ENCODE measurements at regions not wholly inside any gene's neighbourhood (a gene's known extent, or its start where the extent isn't known, plus 50 kb on each side); places are given as distances from the start of the nearest gene placed in this dataset.

GRCh38 chr7:136585954-136586670 is 282.3 kb upstream of the CHRM2 start:
- Mint-ChIP-seq H3K36me3 (no peaks in the 10 kb centered on the region), H3K4me3 (no peak overlapping the region), H3K4me1 (ENCODE audit: low read depth) (no peaks in the 10 kb centered on the region), H3K9me3 (peaks cover 5% of the 10 kb centered on the region), H3K27ac (no peak overlapping the region), H3K27me3 (no peaks in the 10 kb centered on the region)
- CTCF ChIA-PET = no interaction called here
- POLR2A ChIA-PET = no interaction called here
- intact Hi-C loops (cut with micrococcal nuclease) = no loop called here
- DNase-seq = no peak

GRCh38 chr7:136566491-136566890 is 302.0 kb upstream of the CHRM2 start:
- no peak for DNase-seq
- H3K4me3 Mint-ChIP-seq = no peak overlapping the region
- no peak overlapping the region for H3K27ac Mint-ChIP-seq
- CTCF ChIA-PET = no interaction called here
- no peaks in the 10 kb centered on the region for H3K27me3 Mint-ChIP-seq
- peaks cover 22% of the 10 kb centered on the region for H3K9me3 Mint-ChIP-seq
- POLR2A ChIA-PET = no interaction called here
- H3K36me3 Mint-ChIP-seq = no peaks in the 10 kb centered on the region
- H3K4me1 Mint-ChIP-seq (ENCODE audit: low read depth) = no peaks in the 10 kb centered on the region
- intact Hi-C loops (cut with micrococcal nuclease) = no loop called here

DNA sequence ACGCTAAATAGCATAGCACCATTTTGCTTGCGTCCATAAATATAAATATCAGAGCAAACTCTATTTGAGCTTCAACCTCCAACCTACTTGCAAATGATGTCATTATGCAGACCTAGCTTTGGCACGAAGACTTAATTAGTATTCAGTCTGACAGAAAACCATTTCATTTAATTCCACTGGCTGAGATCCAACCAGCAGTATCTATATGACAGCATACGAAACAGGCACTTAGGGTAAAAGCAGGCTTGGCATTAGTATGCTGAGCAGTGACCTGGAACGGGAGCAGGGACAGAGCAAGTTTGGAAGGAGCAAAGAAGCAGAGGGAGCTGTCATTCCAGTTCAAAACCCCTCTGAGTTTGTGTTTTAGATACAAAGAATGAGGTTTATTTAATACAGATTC is 312.5 kb upstream of the CHRM2 start:
- H3K36me3 Mint-ChIP-seq = no peaks in the 10 kb centered on the region
- DNase-seq = no peak

GRCh38 chr7:136551618-136552017 is 316.8 kb upstream of the CHRM2 start:
- Mint-ChIP-seq H3K36me3 (no peaks in the 10 kb centered on the region), H3K27ac (no peak overlapping the region), H3K4me1 (ENCODE audit: low read depth) (no peaks in the 10 kb centered on the region), H3K27me3 (no peaks in the 10 kb centered on the region), H3K4me3 (no peak overlapping the region), H3K9me3 (no peaks in the 10 kb centered on the region)
- CTCF ChIA-PET = no interaction called here
- intact Hi-C loops (cut with micrococcal nuclease) = no loop called here
- DNase-seq = no peak
- POLR2A ChIA-PET = no interaction called here

More for the DNA sequence above, 312.5 kb upstream of the CHRM2 start:
- ChIA-PET CTCF (no interaction called here), POLR2A (no interaction called here)
- Mint-ChIP-seq H3K27me3 (no peaks in the 10 kb centered on the region), H3K9me3 (peaks cover 18% of the 10 kb centered on the region), H3K27ac (no peak overlapping the region), H3K4me1 (ENCODE audit: low read depth) (no peaks in the 10 kb centered on the region), H3K4me3 (no peak overlapping the region)
- intact Hi-C loops (cut with micrococcal nuclease) = no loop called here

GRCh38 chr7:136549756-136550155 is 318.7 kb upstream of the CHRM2 start:
- Mint-ChIP-seq H3K4me3 (no peak overlapping the region), H3K4me1 (ENCODE audit: low read depth) (no peaks in the 10 kb centered on the region), H3K36me3 (no peaks in the 10 kb centered on the region), H3K27me3 (no peaks in the 10 kb centered on the region), H3K27ac (no peak overlapping the region), H3K9me3 (no peaks in the 10 kb centered on the region)
- ChIA-PET POLR2A (no interaction called here), CTCF (no interaction called here)
- DNase-seq = no peak
- intact Hi-C loops (cut with micrococcal nuclease) = no loop called here

DNA sequence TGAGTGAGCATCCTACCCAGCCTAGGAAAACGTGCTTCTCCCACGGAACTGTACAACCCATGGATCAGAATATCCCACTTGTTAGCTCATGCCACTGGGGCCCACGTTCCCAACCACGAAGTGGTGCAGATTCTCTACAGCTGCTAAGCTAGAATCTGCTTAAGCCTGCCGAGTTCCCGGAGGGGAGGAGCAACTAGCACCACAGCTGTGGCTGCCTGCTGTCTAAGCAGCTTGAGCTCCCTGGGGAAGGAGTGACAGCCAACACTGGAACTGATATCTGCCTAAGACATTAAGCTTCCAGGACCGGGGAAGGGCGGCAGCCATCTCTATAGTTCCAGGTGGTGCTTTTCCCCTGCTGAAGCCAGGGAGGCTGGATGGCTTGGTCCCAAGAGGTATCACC is 334.7 kb upstream of the CHRM2 start:
- Mint-ChIP-seq H3K4me1 (ENCODE audit: low read depth) (no peaks in the 10 kb centered on the region), H3K36me3 (no peaks in the 10 kb centered on the region), H3K9me3 (peaks cover 32% of the 10 kb centered on the region), H3K27ac (no peak overlapping the region), H3K27me3 (no peaks in the 10 kb centered on the region), H3K4me3 (no peak overlapping the region)
- intact Hi-C loops (cut with micrococcal nuclease) = no loop called here
- CTCF ChIA-PET = no interaction called here
- DNase-seq = no peak
- POLR2A ChIA-PET = no interaction called here

- H3K9me3 Mint-ChIP-seq = peaks cover 20% of the 10 kb centered on the region
- H3K36me3 Mint-ChIP-seq = no peaks in the 10 kb centered on the region
- ChIA-PET CTCF (no interaction called here), POLR2A (no interaction called here)
- DNase-seq = no peak
- no peaks in the 10 kb centered on the region for H3K4me1 Mint-ChIP-seq (ENCODE audit: low read depth)
- intact Hi-C loops (cut with micrococcal nuclease) = no loop called here
- no peak overlapping the region for H3K27ac Mint-ChIP-seq
- no peaks in the 10 kb centered on the region for H3K27me3 Mint-ChIP-seq
- H3K4me3 Mint-ChIP-seq = no peak overlapping the region
Observed at GRCh38 chr7:136530831-136531230, 337.6 kb upstream of the CHRM2 start.

DNA sequence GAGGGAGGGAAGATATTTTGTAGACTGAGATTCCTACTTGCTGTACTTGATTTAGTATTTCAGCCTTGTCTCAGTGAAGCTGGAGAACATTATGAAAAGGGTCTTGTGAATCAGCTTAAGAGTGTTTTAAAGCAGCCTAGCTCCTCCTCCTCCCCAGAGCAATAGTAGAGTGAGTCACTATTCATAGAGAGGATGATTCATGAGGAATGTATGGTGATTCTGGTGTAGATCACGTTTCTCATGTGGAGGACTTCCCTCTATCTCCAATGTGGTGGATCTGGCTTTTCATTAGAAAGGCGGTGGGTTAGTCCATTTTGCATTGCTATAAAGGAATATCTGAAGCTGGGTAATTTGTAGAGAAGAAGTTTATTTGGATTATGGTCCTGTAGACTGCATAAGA is 340.1 kb upstream of the CHRM2 start:
- peaks cover 16% of the 10 kb centered on the region for H3K9me3 Mint-ChIP-seq
- DNase-seq = no peak
- ChIA-PET CTCF (no interaction called here), POLR2A (no interaction called here)
- no peak overlapping the region for H3K4me3 Mint-ChIP-seq
- H3K36me3 Mint-ChIP-seq = no peaks in the 10 kb centered on the region
- H3K27ac Mint-ChIP-seq = no peak overlapping the region
- intact Hi-C loops (cut with micrococcal nuclease) = no loop called here
- no peaks in the 10 kb centered on the region for H3K27me3 Mint-ChIP-seq
- no peaks in the 10 kb centered on the region for H3K4me1 Mint-ChIP-seq (ENCODE audit: low read depth)

DNA sequence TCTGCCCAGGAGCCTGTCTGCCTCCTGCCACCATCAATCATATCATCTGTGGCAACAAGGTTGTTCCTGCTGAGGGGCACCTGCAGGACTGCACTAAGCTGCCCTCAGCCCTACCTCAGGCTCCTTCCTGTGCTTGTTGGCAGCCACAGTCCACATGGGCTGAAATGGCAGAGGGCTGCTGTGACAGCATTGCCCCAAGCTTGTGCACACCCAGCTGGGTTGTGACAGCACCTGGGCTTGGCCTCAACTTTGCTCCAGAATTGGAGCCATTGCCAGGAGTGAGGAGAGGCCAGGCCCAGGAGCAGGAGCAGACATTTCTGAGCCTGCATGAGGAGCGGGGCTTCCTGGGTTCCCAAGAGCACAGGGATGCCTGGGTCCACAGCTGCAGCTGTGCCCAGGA is 340.9 kb upstream of the CHRM2 start:
- ChIA-PET POLR2A (no interaction called here), CTCF (no interaction called here)
- Mint-ChIP-seq H3K36me3 (no peaks in the 10 kb centered on the region), H3K4me3 (no peak overlapping the region), H3K4me1 (ENCODE audit: low read depth) (no peaks in the 10 kb centered on the region), H3K27ac (no peak overlapping the region), H3K27me3 (no peaks in the 10 kb centered on the region), H3K9me3 (peaks cover 13% of the 10 kb centered on the region)
- no peak for DNase-seq
- intact Hi-C loops (cut with micrococcal nuclease) = no loop called here

GRCh38 chr7:136526408-136527105 is 341.9 kb upstream of the CHRM2 start:
- ChIA-PET POLR2A (no interaction called here), CTCF (no interaction called here)
- H3K9me3 Mint-ChIP-seq = peaks cover 13% of the 10 kb centered on the region
- no peak for DNase-seq
- H3K4me3 Mint-ChIP-seq = no peak overlapping the region
- H3K4me1 Mint-ChIP-seq (ENCODE audit: low read depth) = no peaks in the 10 kb centered on the region
- no peaks in the 10 kb centered on the region for H3K36me3 Mint-ChIP-seq
- intact Hi-C loops (cut with micrococcal nuclease) = no loop called here
- H3K27me3 Mint-ChIP-seq = no peaks in the 10 kb centered on the region
- H3K27ac Mint-ChIP-seq = no peak overlapping the region

DNA sequence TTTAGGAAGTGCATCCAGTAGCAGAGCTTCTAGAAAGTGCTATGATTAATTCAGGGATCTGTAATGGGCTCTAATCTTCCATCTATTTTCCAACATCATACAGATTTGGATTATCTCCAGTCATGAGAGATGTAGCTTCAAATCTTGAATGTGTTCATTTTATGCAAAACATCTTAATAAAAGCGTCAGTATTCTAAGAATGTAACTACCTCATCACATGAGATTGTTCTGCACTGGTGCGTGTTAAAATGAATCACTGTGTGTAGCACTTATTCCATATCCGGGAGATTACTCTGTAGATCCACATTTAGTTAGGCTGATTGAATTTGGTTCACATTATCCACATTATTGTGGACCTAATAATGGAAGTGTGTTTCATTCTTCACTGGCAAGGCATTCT is 344.9 kb upstream of the CHRM2 start:
- H3K4me3 Mint-ChIP-seq = no peak overlapping the region

DNA sequence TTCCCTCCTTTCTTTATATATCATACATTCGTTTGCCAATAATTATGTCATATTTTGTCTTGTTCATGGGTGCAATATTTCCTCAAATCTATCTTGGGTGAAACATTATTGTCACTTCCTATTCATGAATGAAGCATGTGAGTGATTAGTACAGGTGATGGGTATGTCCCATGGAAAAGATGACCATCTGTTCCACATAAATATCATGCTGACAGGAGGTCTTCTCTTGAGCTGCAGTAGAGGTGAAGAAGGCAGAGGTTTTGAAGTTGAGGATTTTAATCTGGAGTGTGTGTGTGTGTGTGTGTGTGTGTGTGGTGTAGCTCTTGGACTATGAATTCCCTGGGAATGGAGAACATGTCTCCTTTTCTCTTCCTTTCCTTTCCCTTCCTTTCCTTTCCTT is 350.5 kb upstream of the CHRM2 start:
- peaks cover 3% of the 10 kb centered on the region for H3K9me3 Mint-ChIP-seq
- DNase-seq = no peak
- CTCF ChIA-PET = no interaction called here
- H3K4me3 Mint-ChIP-seq = no peak overlapping the region
- no peaks in the 10 kb centered on the region for H3K36me3 Mint-ChIP-seq
- H3K27me3 Mint-ChIP-seq = no peaks in the 10 kb centered on the region
- no peaks in the 10 kb centered on the region for H3K4me1 Mint-ChIP-seq (ENCODE audit: low read depth)
- no peak overlapping the region for H3K27ac Mint-ChIP-seq
- intact Hi-C loops (cut with micrococcal nuclease) = no loop called here
- POLR2A ChIA-PET = no interaction called here

More for the DNA sequence above, 344.9 kb upstream of the CHRM2 start:
- Mint-ChIP-seq H3K9me3 (peaks cover 11% of the 10 kb centered on the region), H3K27ac (no peak overlapping the region), H3K27me3 (no peaks in the 10 kb centered on the region), H3K4me1 (ENCODE audit: low read depth) (no peaks in the 10 kb centered on the region), H3K36me3 (no peaks in the 10 kb centered on the region)
- ChIA-PET POLR2A (no interaction called here), CTCF (no interaction called here)
- DNase-seq = no peak
- intact Hi-C loops (cut with micrococcal nuclease) = no loop called here

- H3K4me3 Mint-ChIP-seq = no peak overlapping the region
- peaks cover 3% of the 10 kb centered on the region for H3K9me3 Mint-ChIP-seq
- intact Hi-C loops (cut with micrococcal nuclease) = no loop called here
- POLR2A ChIA-PET = no interaction called here
- CTCF ChIA-PET = no interaction called here
- no peak overlapping the region for H3K27ac Mint-ChIP-seq
- H3K27me3 Mint-ChIP-seq = no peaks in the 10 kb centered on the region
- DNase-seq = no peak
- no peaks in the 10 kb centered on the region for H3K36me3 Mint-ChIP-seq
- no peaks in the 10 kb centered on the region for H3K4me1 Mint-ChIP-seq (ENCODE audit: low read depth)
Observed at GRCh38 chr7:136514776-136515175, 353.7 kb upstream of the CHRM2 start.
